Activated CD4-positive, alpha-beta T cell treated with anti-CD3 and anti-CD28 coated beads for 24 hours (primary cell): ENCODE measurements at regions not wholly inside any gene's neighbourhood (a gene's known extent, or its start where the extent isn't known, plus 50 kb on each side); places are given as distances from the start of the nearest gene placed in this dataset.
A peak's percentile ranks its signal among the peaks of the same experiment; 100 is the strongest.

Experiments used
- DNase-seq, 2 donors: peaks; one replicate each; pipeline ENCODE4 v3.0.0-alpha.2; 2020; ENCODE audit warnings: low read depth in 2 of 2

GRCh38 chr5:4630031-4630430, 510.1 kb upstream of the ADAMTS16 start:
- DNase-seq = no peak

GRCh38 chr5:4634342-4634741, 505.8 kb upstream of the ADAMTS16 start:
- no peak for DNase-seq

GRCh38 chr5:4636378-4636777, 503.8 kb upstream of the ADAMTS16 start:
- DNase-seq = no peak

GRCh38 chr5:4639946-4640345, 500.2 kb upstream of the ADAMTS16 start:
- no peak for DNase-seq

- DNase-seq = no peak
Measured at GRCh38 chr5:4640795-4641194, 499.3 kb upstream of the ADAMTS16 start.

- DNase-seq = no peak
Measured at GRCh38 chr5:4642525-4642924, 497.6 kb upstream of the ADAMTS16 start.

GRCh38 chr5:4643190-4643589, 496.9 kb upstream of the ADAMTS16 start:
- DNase-seq = no peak

GRCh38 chr5:4643960-4644359, 496.2 kb upstream of the ADAMTS16 start:
- no peak for DNase-seq

GRCh38 chr5:4646715-4647375, 493.3 kb upstream of the ADAMTS16 start:
- DNase-seq = no peak

GRCh38 chr5:4647955-4648354, 492.2 kb upstream of the ADAMTS16 start:
- DNase-seq = no peak

- DNase-seq = no peak
Measured at GRCh38 chr5:4651806-4652565, 488.1 kb upstream of the ADAMTS16 start.

- no peak for DNase-seq
Measured at GRCh38 chr5:4653475-4653874, 486.7 kb upstream of the ADAMTS16 start.

GRCh38 chr5:4659851-4660250, 480.3 kb upstream of the ADAMTS16 start:
- no peak for DNase-seq

- DNase-seq = no peak
Measured at GRCh38 chr5:4661326-4661725, 478.8 kb upstream of the ADAMTS16 start.

- no peak for DNase-seq
Measured at GRCh38 chr5:4661836-4662235, 478.3 kb upstream of the ADAMTS16 start.

- DNase-seq = no peak
Measured at GRCh38 chr5:4662756-4663155, 477.4 kb upstream of the ADAMTS16 start.

GRCh38 chr5:4665911-4666310, 474.2 kb upstream of the ADAMTS16 start:
- no peak for DNase-seq

- DNase-seq = no peak
Measured at GRCh38 chr5:4674166-4674565, 466.0 kb upstream of the ADAMTS16 start.

- no peak for DNase-seq
Measured at GRCh38 chr5:4676934-4677333, 463.2 kb upstream of the ADAMTS16 start.

- no peak for DNase-seq
Measured at GRCh38 chr5:4684946-4685345, 455.2 kb upstream of the ADAMTS16 start.

GRCh38 chr5:4698596-4698995, 441.5 kb upstream of the ADAMTS16 start:
- DNase-seq = no peak

GRCh38 chr5:4699592-4699991, 440.5 kb upstream of the ADAMTS16 start:
- no peak for DNase-seq

GRCh38 chr5:4700069-4700468, 440.1 kb upstream of the ADAMTS16 start:
- peak in 1 of 2 donors; percentile 1 for DNase-seq

GRCh38 chr5:4700871-4701270, 439.3 kb upstream of the ADAMTS16 start:
- DNase-seq = no peak
